HG03097 (cell line): ENCODE measurements at regions not wholly inside any gene's neighbourhood (a gene's known extent, or its start where the extent isn't known, plus 50 kb on each side); places are given as distances from the start of the nearest gene placed in this dataset.
A peak's percentile ranks its signal among the peaks of the same experiment; 100 is the strongest.

Experiments used
- ATAC-seq: cut with Tn5 transposase; IDR thresholded peaks from one replicate; pipeline ENCODE4 v1.9.1; 2021; ENCODE audit not compliant: unreplicated experiment, low FRiP score

DNA sequence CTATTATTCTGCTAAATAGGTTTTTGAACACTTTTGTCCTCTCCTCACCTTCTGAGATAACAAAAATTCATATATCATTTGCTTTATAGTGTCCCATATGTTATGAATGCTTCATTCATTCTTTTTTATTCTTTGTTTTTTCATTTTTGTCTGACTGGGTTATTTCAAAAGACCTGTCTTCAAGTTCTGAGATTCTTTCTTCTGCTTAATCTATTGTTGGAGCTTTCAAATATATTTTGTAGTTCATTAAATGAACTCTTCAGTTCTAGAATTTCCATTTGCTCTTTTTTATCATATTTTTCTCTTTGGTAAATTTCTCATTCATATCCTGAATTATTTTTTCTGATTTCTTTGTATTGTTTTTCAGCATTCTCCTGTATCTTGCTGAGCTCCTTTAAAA lies 53.1 kb upstream of the SCIN start:
- ATAC-seq: no peak

DNA sequence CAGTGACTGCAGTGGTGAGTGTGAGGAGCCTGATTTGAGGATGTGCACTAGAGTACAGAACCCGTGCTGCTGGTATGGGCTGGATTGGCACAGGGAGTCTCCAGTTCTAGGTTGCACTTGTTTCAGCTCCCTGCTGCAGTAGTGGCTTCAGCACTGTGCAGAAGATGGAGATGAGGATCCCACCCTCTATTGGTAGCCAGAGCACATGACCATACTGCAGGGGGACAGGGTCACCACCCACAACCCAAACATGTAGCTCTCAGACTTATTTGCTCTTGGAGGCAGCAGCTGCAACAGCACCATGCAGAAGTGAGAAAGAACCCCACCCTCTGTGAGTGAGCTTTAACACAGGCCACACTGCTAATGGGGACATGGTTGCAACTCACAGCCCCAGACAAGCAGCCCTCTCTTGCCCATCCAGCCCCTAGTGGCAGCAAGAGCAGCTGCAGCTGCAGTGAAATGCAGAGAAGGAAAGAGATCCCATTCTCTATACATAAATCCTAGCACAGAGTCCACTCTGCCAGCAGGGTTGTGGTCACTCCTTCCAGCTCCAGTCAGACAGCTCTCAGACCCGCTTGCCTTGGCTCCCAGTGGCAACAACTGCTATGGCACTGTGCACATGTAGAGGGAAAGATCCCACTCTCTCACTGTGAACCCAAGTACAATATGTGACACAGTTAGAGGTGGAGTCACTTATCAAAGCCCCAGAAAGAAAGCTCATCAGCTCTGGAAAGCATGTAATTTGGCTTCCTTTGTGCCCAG lies 51.4 kb upstream of the SCIN start:
- peak; percentile 97 for ATAC-seq

DNA sequence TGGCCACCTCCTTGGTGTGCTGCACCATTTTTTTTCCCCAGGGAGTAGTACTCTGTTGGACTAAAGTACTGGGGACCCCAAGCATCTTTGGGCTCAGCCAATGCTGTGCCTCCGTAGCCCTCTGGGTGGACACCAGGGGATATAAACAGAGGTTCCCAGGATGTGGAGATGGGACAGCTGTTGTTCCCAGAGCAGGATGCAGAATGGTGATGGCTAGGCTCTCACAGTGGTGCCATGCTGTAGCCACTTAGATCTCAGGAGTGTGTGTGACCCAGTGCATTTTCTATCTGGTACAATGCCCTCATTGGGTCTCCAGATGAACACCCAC lies 50.9 kb upstream of the SCIN start:
- ATAC-seq: no peak
